Raji (cell line): ENCODE measurements at regions not wholly inside any gene's neighbourhood (a gene's known extent, or its start where the extent isn't known, plus 50 kb on each side); places are given as distances from the start of the nearest gene placed in this dataset.

Experiments
- POLR2A ChIP-seq: IDR thresholded peaks from 2 replicates; pipeline ENCODE4 v1.6.1; 2011; ENCODE audit warnings: low read depth, low read length, control low read depth; ENCODE audit not compliant: insufficient read depth

- no peak for TF ChIP-seq POLR2A
Observed at GRCh38 chr17:43326490-43327275, 72.1 kb upstream of the ARL4D start.

GRCh38 chr17:43324205-43324893 is 74.4 kb upstream of the ARL4D start:
- no peak for TF ChIP-seq POLR2A

GRCh38 chr17:43319293-43320124 is 79.3 kb upstream of the ARL4D start:
- TF ChIP-seq POLR2A, result no peak

DNA sequence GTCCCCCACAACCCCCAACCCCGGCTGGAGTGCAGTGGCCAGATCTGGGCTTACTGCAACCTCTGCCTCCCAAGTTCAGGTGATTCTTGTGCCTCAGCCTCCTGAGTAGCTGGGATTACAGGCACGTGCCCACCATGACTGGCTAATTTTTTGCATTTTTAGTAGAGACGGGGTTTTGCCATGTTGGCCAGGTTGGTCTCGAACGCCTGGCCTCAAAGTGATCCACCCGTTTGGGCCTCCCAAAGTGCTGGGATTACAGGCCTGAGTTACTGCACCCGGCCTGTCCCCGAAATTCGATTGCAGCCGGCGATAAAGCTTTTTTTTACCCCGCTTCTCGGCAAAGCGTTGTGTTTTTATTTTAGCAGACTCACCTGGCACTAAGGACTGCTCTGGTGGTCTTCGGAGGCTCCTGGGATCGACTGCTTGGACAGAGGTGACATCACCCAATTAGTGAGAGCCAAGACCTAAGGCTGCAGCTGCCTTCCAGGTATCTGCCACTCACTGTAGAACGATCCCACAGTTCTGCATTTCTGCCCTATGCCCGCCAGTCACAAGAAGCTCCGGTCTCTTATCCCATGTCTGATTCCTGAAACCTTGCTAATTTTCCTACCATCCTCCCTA is 82.2 kb upstream of the ARL4D start:
- no peak for TF ChIP-seq POLR2A

- TF ChIP-seq POLR2A, result no peak
Observed at GRCh38 chr17:43315858-43316521, 82.2 kb upstream of the RNU2-1 start.

GRCh38 chr17:43315369-43315768 is 81.6 kb upstream of the RNU2-1 start:
- TF ChIP-seq POLR2A, result no peak

GRCh38 chr17:43314611-43315011 is 80.8 kb upstream of the RNU2-1 start:
- no peak for TF ChIP-seq POLR2A

DNA sequence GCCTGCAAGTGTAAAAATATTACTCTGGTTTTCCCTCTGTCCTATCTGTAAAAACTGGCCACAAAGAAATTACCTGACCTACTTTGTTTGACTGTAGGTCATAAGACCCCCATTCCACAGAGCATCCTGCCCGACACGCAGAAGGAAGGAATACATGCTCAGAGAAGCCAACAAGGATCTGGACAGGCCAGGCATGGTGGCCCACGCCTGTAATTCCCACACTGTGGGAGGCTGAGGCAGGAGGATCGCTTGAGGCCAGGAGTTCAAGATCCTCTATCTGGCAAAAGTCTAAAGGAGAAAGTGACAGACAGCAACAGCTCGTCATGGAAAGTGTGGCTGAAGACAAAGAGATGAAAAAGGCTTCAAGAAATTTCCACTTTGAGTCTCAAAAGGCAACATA is 78.2 kb upstream of the RNU2-1 start:
- no peak for TF ChIP-seq POLR2A

DNA sequence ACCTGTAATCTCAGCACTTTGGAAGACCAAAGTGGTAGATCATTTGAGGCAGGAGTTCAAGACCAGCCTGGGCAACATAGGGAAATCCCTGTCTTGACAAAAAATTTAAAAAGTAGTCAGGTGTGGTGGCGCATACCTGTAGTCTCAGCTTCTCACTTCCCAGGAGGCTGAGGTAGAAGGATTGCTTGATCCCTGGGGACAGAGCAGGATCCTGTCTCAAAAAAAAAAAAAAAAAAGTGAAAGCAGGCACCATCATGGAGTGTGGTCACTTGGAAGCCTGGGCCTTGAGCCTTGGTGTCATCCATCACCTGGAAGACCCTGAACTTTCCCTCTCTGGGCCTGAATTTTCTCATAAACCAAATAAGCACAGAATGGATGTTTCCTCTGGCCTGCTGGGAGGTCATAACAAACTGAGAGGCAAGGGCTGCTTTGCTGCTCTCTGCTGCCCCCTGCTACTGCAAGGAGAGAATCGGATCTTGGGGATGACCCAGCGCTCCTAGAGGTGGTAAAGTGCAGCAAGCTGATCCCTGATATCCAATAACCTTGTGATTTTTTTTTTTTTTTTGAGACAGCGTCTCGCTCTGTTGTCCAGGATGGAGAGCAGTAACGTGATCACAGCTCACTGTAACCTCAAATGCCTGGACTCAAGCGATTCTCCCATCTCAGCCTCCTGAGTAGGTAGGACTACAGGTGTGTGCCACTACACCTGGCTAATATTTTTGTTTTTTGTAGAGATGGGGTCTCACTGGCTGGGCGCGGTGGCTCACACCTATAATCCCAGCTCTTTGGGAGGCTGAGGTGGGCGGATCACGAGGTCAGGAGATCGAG is 75.9 kb upstream of the RNU2-1 start:
- TF ChIP-seq POLR2A, result no peak

GRCh38 chr17:43308999-43309398 is 75.2 kb upstream of the RNU2-1 start:
- no peak for TF ChIP-seq POLR2A
